ENCODE measurements at regions not wholly inside any gene's neighbourhood (a gene's known extent, or its start where the extent isn't known, plus 50 kb on each side); places are given as distances from the start of the nearest gene placed in this dataset.
"Not testable (repeated sequence)": the region's sequence is repeated elsewhere in the genome, so short reads cannot be mapped to it uniquely, and the experiment has no call there.

- Mint-ChIP-seq H3K27ac (no peak overlapping the region), H3K27me3 (no peaks in the 10 kb centered on the region), H3K9me3 (peaks cover 2% of the 10 kb centered on the region), H3K36me3 (ENCODE audit: low read depth) (no peaks in the 10 kb centered on the region), H3K4me1 (no peaks in the 10 kb centered on the region), H3K4me3 (no peak overlapping the region)
- TF ChIP-seq CTCF (IDR thresholded peaks at IDR 0.05): no peak
- POLR2A ChIA-PET: no interaction called here
- ATAC-seq (ENCODE audit: low read depth) (no peak), DNase-seq (no peak)
- CTCF ChIA-PET: no interaction called here
- intact Hi-C loops (cut with micrococcal nuclease): no loop called here
Observed at GRCh38 chr4:147244786-147245185, 236.1 kb upstream of the EDNRA start.

GRCh38 chr4:147246096-147246495 lies 234.8 kb upstream of the EDNRA start:
- no peak for DNase-seq
- Mint-ChIP-seq H3K36me3 (ENCODE audit: low read depth) (no peaks in the 10 kb centered on the region), H3K27me3 (no peaks in the 10 kb centered on the region), H3K9me3 (peaks cover 2% of the 10 kb centered on the region), H3K4me1 (no peaks in the 10 kb centered on the region), H3K27ac (no peak overlapping the region), H3K4me3 (no peak overlapping the region)
- TF ChIP-seq CTCF (IDR thresholded peaks at IDR 0.05): no peak
- no peak for ATAC-seq (ENCODE audit: low read depth)
- CTCF ChIA-PET: no interaction called here
- intact Hi-C loops (cut with micrococcal nuclease): no loop called here
- POLR2A ChIA-PET: no interaction called here

GRCh38 chr4:147246528-147246927 lies 234.4 kb upstream of the EDNRA start:
- H3K4me3 Mint-ChIP-seq; H3K27me3 Mint-ChIP-seq; H3K36me3 Mint-ChIP-seq (ENCODE audit: low read depth); CTCF ChIA-PET; intact Hi-C loops (cut with micrococcal nuclease); H3K27ac Mint-ChIP-seq; ATAC-seq (ENCODE audit: low read depth); POLR2A ChIA-PET; H3K4me1 Mint-ChIP-seq; DNase-seq; H3K9me3 Mint-ChIP-seq: not testable (repeated sequence)

GRCh38 chr4:147247579-147247978 lies 233.3 kb upstream of the EDNRA start:
- Mint-ChIP-seq H3K4me1 (no peaks in the 10 kb centered on the region), H3K4me3 (no peak overlapping the region), H3K9me3 (peaks cover 2% of the 10 kb centered on the region), H3K36me3 (ENCODE audit: low read depth) (no peaks in the 10 kb centered on the region), H3K27me3 (no peaks in the 10 kb centered on the region), H3K27ac (no peak overlapping the region)
- POLR2A ChIA-PET: no interaction called here
- ATAC-seq (ENCODE audit: low read depth): no peak
- CTCF ChIA-PET: no interaction called here
- intact Hi-C loops (cut with micrococcal nuclease): no loop called here
- TF ChIP-seq CTCF (IDR thresholded peaks at IDR 0.05): no peak
- no peak for DNase-seq

- no peak for TF ChIP-seq CTCF (IDR thresholded peaks at IDR 0.05)
Observed at GRCh38 chr4:147250062-147250461, 230.8 kb upstream of the EDNRA start.

GRCh38 chr4:147255268-147255667 lies 225.6 kb upstream of the EDNRA start:
- H3K27ac Mint-ChIP-seq; ATAC-seq (ENCODE audit: low read depth); H3K4me1 Mint-ChIP-seq; H3K36me3 Mint-ChIP-seq (ENCODE audit: low read depth); H3K9me3 Mint-ChIP-seq; CTCF ChIA-PET; POLR2A ChIA-PET; DNase-seq; H3K4me3 Mint-ChIP-seq; intact Hi-C loops (cut with micrococcal nuclease); H3K27me3 Mint-ChIP-seq: not testable (repeated sequence)

More at GRCh38 chr4:147250062-147250461, 230.8 kb upstream of the EDNRA start:
- Mint-ChIP-seq H3K4me1 (no peaks in the 10 kb centered on the region), H3K27ac (no peak overlapping the region), H3K27me3 (no peaks in the 10 kb centered on the region), H3K9me3 (peaks cover 2% of the 10 kb centered on the region), H3K4me3 (no peak overlapping the region), H3K36me3 (ENCODE audit: low read depth) (no peaks in the 10 kb centered on the region)
- CTCF ChIA-PET: no interaction called here
- no peak for ATAC-seq (ENCODE audit: low read depth)
- POLR2A ChIA-PET: no interaction called here
- DNase-seq: no peak
- intact Hi-C loops (cut with micrococcal nuclease): no loop called here

GRCh38 chr4:147259271-147259670 lies 221.6 kb upstream of the EDNRA start:
- not testable (repeated sequence) for H3K9me3 Mint-ChIP-seq

More at GRCh38 chr4:147259271-147259670, 221.6 kb upstream of the EDNRA start:
- intact Hi-C loops (cut with micrococcal nuclease); H3K36me3 Mint-ChIP-seq (ENCODE audit: low read depth); DNase-seq; H3K27me3 Mint-ChIP-seq; CTCF ChIA-PET; H3K4me3 Mint-ChIP-seq; H3K4me1 Mint-ChIP-seq; ATAC-seq (ENCODE audit: low read depth); H3K27ac Mint-ChIP-seq; POLR2A ChIA-PET: not testable (repeated sequence)
